Caco-2 (cell line): ENCODE measurements at regions not wholly inside any gene's neighbourhood (a gene's known extent, or its start where the extent isn't known, plus 50 kb on each side); places are given as distances from the start of the nearest gene placed in this dataset.
"Not testable (repeated sequence)": the region's sequence is repeated elsewhere in the genome, so short reads cannot be mapped to it uniquely, and the experiment has no call there.

Source experiments
- BruUV-seq: library from RNA; stranded (reverse); fragments of 400-500 nt; replicated peaks from 2 replicates; lab custom pipeline; 2021; lab: Mats Ljungman, UMichigan
- CTCF ChIA-PET: fragments of 300-600 bp; sonication (Branson Sonifier 250); formaldehyde crosslinking; loops from one replicate; lab custom pipeline; 2022; ENCODE audit warnings: antibody characterized with exemption; lab: Charles Lee
- POLR2A ChIA-PET: fragments of 300-600 bp; sonication (Branson Sonifier 250); formaldehyde crosslinking; loops from one replicate; lab custom pipeline; 2022; ENCODE audit warnings: antibody characterized with exemption; lab: Charles Lee
- DNase-seq, 2 experiments: peaks; one replicate each; pipeline versions ENCODE4 v3.0.0 to v3.0.0-alpha.2; 2020 to 2022
- H3K27me3 ChIP-seq: replicated peaks from 2 replicates; pipeline ENCODE4 v1.6.0; 2011; ENCODE audit warnings: low read length; ENCODE audit not compliant: control insufficient read depth, insufficient read depth
- H3K36me3 ChIP-seq: 2 replicates; pipeline ENCODE4 v1.5.1; 2011; ENCODE audit warnings: low read length; ENCODE audit not compliant: control insufficient read depth, insufficient read depth
- H3K4me1 ChIP-seq: fragments of 250-450 bp; sonication (Bioruptor Pico); 2 replicates; pipeline ENCODE4 v1.5.1; 2020; ENCODE audit warnings: mild to moderate bottlenecking
- H3K4me3 ChIP-seq: 2 replicates; pipeline ENCODE4 v1.5.1; 2011; ENCODE audit warnings: low read depth, mild to moderate bottlenecking, control low read depth, low read length
- H3K9me3 ChIP-seq: fragments of 250-450 bp; sonication (Bioruptor Pico); 2 replicates; pipeline ENCODE4 v1.5.1; 2020; ENCODE audit warnings: mild to moderate bottlenecking, moderate library complexity
- H3K27ac Mint-ChIP-seq: one replicate; pipeline ENCODE4 v1.8.0; 2022; ENCODE audit warnings: mixed read lengths; ENCODE audit not compliant: unreplicated experiment
- H3K27me3 Mint-ChIP-seq: one replicate; pipeline ENCODE4 v1.8.0; 2022; ENCODE audit warnings: mixed read lengths; ENCODE audit not compliant: insufficient read depth, unreplicated experiment
- H3K36me3 Mint-ChIP-seq: one replicate; pipeline ENCODE4 v1.8.0; 2022; ENCODE audit warnings: mild to moderate bottlenecking, mixed read lengths; ENCODE audit not compliant: insufficient read depth, unreplicated experiment
- H3K4me1 Mint-ChIP-seq: one replicate; pipeline ENCODE4 v1.8.0; 2022; ENCODE audit warnings: low read depth, mixed read lengths; ENCODE audit not compliant: unreplicated experiment
- H3K4me3 Mint-ChIP-seq: one replicate; pipeline ENCODE4 v1.8.0; 2022; ENCODE audit warnings: mild to moderate bottlenecking, moderate library complexity, mixed read lengths; ENCODE audit not compliant: unreplicated experiment
- H3K9me3 Mint-ChIP-seq: one replicate; pipeline ENCODE4 v1.8.0; 2022; ENCODE audit warnings: mixed read lengths; ENCODE audit not compliant: unreplicated experiment
- intact Hi-C: fragments of 100-400 bp; cut with micrococcal nuclease; formaldehyde crosslinking; loops from one replicate; pipeline ENCODE4 v1.10.0; 2022; ENCODE audit not compliant: unreplicated experiment
- TF ChIP-seq, protein P1 (sequence below), 2 experiments: fragments of 200-600 bp in 1 of 2; IDR thresholded peaks; 1 replicate in 1 of 2; 2 replicates in 1 of 2; pipeline versions ENCODE4 v1.5.1 to v1.8.0; 2011 to 2022; ENCODE audit warnings: antibody characterized with exemption in 1 of 2, control low read depth in 1 of 2, inconsistent platforms in 1 of 2, low read depth in 1 of 2, low read length in 1 of 2, mild to moderate bottlenecking in 1 of 2, moderate library complexity in 1 of 2; ENCODE audit not compliant: insufficient read depth in 1 of 2, severe bottlenecking in 1 of 2, unreplicated experiment in 1 of 2

DNA sequence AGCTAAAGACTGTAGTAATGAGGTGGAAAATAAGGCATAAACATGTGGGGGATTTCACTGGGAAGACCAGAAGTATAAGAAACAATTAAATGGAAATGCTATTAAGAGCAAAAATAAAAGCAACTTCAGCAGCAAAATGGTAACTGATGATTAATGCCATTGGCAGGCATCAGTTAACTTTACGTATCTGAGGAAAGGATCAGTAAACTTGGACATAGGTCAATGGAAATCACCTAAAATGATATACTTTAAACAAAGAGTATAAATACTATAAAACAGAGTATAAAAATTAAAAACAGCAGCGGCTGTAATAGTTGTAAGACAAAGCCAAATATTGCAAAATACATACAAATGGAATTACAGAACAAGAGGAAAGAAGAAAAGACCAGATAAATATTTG lies 992.1 kb downstream of the DNAH5 start:
- Mint-ChIP-seq H3K27ac (no peak overlapping the region), H3K27me3 (no peaks in the 10 kb centered on the region), H3K36me3 (no peaks in the 10 kb centered on the region), H3K4me3 (no peak overlapping the region), H3K9me3 (no peaks in the 10 kb centered on the region), H3K4me1 (no peaks in the 10 kb centered on the region)
- TF ChIP-seq, protein P1, sequence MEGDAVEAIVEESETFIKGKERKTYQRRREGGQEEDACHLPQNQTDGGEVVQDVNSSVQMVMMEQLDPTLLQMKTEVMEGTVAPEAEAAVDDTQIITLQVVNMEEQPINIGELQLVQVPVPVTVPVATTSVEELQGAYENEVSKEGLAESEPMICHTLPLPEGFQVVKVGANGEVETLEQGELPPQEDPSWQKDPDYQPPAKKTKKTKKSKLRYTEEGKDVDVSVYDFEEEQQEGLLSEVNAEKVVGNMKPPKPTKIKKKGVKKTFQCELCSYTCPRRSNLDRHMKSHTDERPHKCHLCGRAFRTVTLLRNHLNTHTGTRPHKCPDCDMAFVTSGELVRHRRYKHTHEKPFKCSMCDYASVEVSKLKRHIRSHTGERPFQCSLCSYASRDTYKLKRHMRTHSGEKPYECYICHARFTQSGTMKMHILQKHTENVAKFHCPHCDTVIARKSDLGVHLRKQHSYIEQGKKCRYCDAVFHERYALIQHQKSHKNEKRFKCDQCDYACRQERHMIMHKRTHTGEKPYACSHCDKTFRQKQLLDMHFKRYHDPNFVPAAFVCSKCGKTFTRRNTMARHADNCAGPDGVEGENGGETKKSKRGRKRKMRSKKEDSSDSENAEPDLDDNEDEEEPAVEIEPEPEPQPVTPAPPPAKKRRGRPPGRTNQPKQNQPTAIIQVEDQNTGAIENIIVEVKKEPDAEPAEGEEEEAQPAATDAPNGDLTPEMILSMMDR (IDR thresholded peaks at IDR 0.05; ENCODE audit: insufficient read depth in 1 of 2, low read depth in 1 of 2, low read length in 1 of 2, severe bottlenecking in 1 of 2, unreplicated experiment in 1 of 2), result no peak
- H3K9me3 ChIP-seq, result no peaks in the 10 kb centered on the region
- ChIA-PET CTCF (no interaction called here), POLR2A (no interaction called here)
- BruUV-seq, result no TSS peak
- DNase-seq, result no peak
- H3K36me3 ChIP-seq, result no peaks in the 10 kb centered on the region
- no peaks in the 10 kb centered on the region for H3K4me1 ChIP-seq
- no peaks in the 10 kb centered on the region for H3K27me3 ChIP-seq
- no peak overlapping the region for H3K4me3 ChIP-seq
- intact Hi-C loops, result loop anchor here (5.0 kb wide), 1 partner anchor 525 kb away; no protein-coding TSS in a partner anchor

DNA sequence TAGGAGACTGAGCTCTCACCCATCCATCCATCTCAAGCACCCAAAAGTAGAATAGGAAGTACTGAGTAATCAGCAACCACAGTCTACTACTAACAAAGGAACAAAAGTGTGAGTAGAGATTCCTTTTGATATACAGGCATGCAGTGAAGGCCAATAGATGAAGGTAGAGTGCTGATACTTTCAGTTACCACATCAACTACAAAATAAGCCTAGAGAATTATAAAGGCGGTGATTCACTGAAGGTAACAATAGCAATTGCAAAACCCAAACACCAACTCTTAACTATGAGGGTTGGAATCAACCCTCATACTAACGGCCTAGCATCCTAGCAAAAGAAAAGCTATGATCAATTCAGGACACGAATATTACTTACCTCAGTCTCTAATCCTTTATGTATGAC lies 992.6 kb downstream of the DNAH5 start:
- Mint-ChIP-seq H3K27me3 (no peaks in the 10 kb centered on the region), H3K36me3 (no peaks in the 10 kb centered on the region), H3K4me1 (no peaks in the 10 kb centered on the region), H3K9me3 (no peaks in the 10 kb centered on the region), H3K27ac (no peak overlapping the region), H3K4me3 (no peak overlapping the region)
- Histone ChIP-seq H3K4me1 (no peaks in the 10 kb centered on the region), H3K36me3 (no peaks in the 10 kb centered on the region), H3K9me3 (no peaks in the 10 kb centered on the region), H3K27me3 (no peaks in the 10 kb centered on the region), H3K4me3 (no peak overlapping the region)
- BruUV-seq, result no TSS peak
- intact Hi-C loops, result loop anchor here (5.0 kb wide), 1 partner anchor 525 kb away; no protein-coding TSS in a partner anchor
- DNase-seq, result no peak
- ChIA-PET POLR2A (no interaction called here), CTCF (no interaction called here)
- TF ChIP-seq, protein P1 (IDR thresholded peaks at IDR 0.05; ENCODE audit: insufficient read depth in 1 of 2, low read depth in 1 of 2, low read length in 1 of 2, severe bottlenecking in 1 of 2, unreplicated experiment in 1 of 2), result no peak

DNA sequence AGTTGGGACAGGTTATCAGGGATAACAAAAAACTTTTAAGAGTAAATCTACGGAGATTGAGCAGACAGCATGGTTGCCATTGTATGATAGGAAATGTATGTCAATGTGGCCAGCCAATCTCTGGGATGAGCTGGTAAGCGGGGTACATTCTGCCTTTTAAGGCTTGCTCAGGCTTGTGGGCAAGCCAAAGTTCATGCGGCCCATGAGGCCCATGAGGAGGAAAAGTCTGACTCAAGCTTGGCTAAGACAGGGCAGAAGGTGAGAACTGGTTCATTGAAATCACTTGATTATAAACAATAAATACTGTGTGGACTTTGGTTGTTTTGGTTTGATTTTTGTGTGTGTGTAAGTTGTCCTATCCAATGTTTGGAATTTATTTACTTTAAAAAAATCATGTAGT lies 997.1 kb downstream of the DNAH5 start:
- Histone ChIP-seq H3K9me3 (no peaks in the 10 kb centered on the region), H3K36me3 (no peaks in the 10 kb centered on the region), H3K4me3 (no peak overlapping the region), H3K27me3 (no peaks in the 10 kb centered on the region), H3K4me1 (no peaks in the 10 kb centered on the region)
- Mint-ChIP-seq H3K27ac (no peak overlapping the region), H3K4me1 (no peaks in the 10 kb centered on the region), H3K4me3 (no peak overlapping the region), H3K27me3 (no peaks in the 10 kb centered on the region), H3K36me3 (no peaks in the 10 kb centered on the region), H3K9me3 (no peaks in the 10 kb centered on the region)
- ChIA-PET CTCF (no interaction called here), POLR2A (no interaction called here)
- intact Hi-C loops, result no loop called here
- BruUV-seq, result no TSS peak
- TF ChIP-seq, protein P1 (IDR thresholded peaks at IDR 0.05; ENCODE audit: insufficient read depth in 1 of 2, low read depth in 1 of 2, low read length in 1 of 2, severe bottlenecking in 1 of 2, unreplicated experiment in 1 of 2), result no peak
- no peak for DNase-seq

DNA sequence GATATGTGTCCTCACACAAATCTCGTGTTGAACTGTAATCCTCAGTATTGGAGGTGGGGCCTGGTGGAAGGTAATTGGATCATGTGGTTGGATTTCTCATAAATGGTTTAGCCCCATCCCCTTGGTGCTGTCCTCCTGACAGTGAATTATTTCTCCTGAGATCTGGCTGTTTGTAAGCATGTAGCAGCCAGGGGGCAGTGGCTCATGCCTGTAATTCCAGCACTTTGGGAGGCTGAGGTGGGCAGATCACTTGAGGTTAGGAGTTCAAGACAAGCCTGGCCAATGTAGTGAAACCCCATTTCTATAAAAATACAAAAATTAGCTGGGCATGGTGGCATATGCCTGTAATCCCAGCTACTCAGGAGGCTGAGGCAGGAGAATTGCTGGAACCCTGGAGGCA lies 999.0 kb downstream of the DNAH5 start:
- POLR2A ChIA-PET, H3K9me3 Mint-ChIP-seq, H3K4me1 Mint-ChIP-seq, CTCF ChIA-PET, H3K27ac Mint-ChIP-seq, H3K36me3 Mint-ChIP-seq, DNase-seq, H3K27me3 Mint-ChIP-seq, H3K9me3 ChIP-seq, BruUV-seq, H3K36me3 ChIP-seq, intact Hi-C loops, H3K27me3 ChIP-seq, H3K4me3 Mint-ChIP-seq, H3K4me1 ChIP-seq, H3K4me3 ChIP-seq: not testable (repeated sequence)
